GM12878 (cell line): ENCODE measurements at regions not wholly inside any gene's neighbourhood (a gene's known extent, or its start where the extent isn't known, plus 50 kb on each side); places are given as distances from the start of the nearest gene placed in this dataset.

Experiments used
- ATAC-seq: fragments of 200-7000 bp; cut with Tn5 transposase; 3 replicates; pipeline ENCODE4 v1.9.1; 2020; ENCODE audit warnings: mild to moderate bottlenecking, moderate library complexity
- BruUV-seq: library from RNA; stranded (reverse); fragments of 400-500 nt; replicated peaks from 2 replicates; lab custom pipeline; 2021; lab: Mats Ljungman, UMichigan
- CTCF ChIA-PET: fragments of 300-600 bp; sonication (Branson Sonifier 250); formaldehyde crosslinking; extraction: SDS; loops from one replicate; lab custom pipeline; 2021; ENCODE audit warnings: inconsistent platforms; lab: Yijun Ruan, JAX
- POLR2A ChIA-PET: fragments of 350-600 bp; formaldehyde crosslinking; extraction: SDS; loops from one replicate; lab custom pipeline; 2021; ENCODE audit warnings: inconsistent platforms; lab: Charles Lee
- RAD21 ChIA-PET: fragments of 300-600 bp; sonication (Branson Sonifier 250); formaldehyde crosslinking; loops from one replicate; lab custom pipeline; 2023; ENCODE audit warnings: antibody characterized with exemption; ENCODE audit not compliant: unreplicated experiment; lab: Charles Lee
- SMC1A ChIA-PET: fragments of 300-600 bp; sonication (Branson Sonifier 250); formaldehyde crosslinking; loops from one replicate; lab custom pipeline; 2023; ENCODE audit not compliant: unreplicated experiment, uncharacterized antibody; lab: Charles Lee
- DNase-seq: peaks from one replicate; pipeline ENCODE4 v3.0.0-alpha.2; 2011; ENCODE audit warnings: low read depth, low spot score
- FAIRE-seq: peaks from 3 replicates; lab custom pipeline; 2011; peaks lifted over from hg19 to GRCh38; lab: Jason Lieb, UNC
- H2AFZ ChIP-seq: 2 replicates; pipeline ENCODE4 v1.6.0; 2011; ENCODE audit warnings: low read depth, low read length, control low read depth; ENCODE audit not compliant: control insufficient read depth
- H3K27ac ChIP-seq: 2 replicates; pipeline ENCODE4 v1.5.1; 2011; ENCODE audit warnings: control low read depth; ENCODE audit not compliant: control insufficient read depth, insufficient read depth
- H3K27me3 ChIP-seq, 2 experiments: replicated peaks in 1 of 2; 2 replicates each; pipeline versions ENCODE4 v1.6.0 to v1.6.1; 2011; ENCODE audit warnings: low read length in 1 of 2; ENCODE audit not compliant: control insufficient read depth in 2 of 2, insufficient read depth in 2 of 2
- H3K36me3 ChIP-seq, 2 experiments: 2 replicates each; pipeline ENCODE4 v1.5.1; 2011; ENCODE audit warnings: low read length in 1 of 2; ENCODE audit not compliant: control insufficient read depth in 2 of 2, insufficient read depth in 2 of 2
- H3K4me1 ChIP-seq: 2 replicates; pipeline ENCODE4 v1.6.1; 2011; ENCODE audit warnings: mild to moderate bottlenecking, low read length, moderate library complexity, mixed read lengths; ENCODE audit not compliant: control insufficient read depth, insufficient read depth
- H3K4me2 ChIP-seq: 2 replicates; pipeline ENCODE4 v1.6.0; 2011; ENCODE audit warnings: control low read depth; ENCODE audit not compliant: control insufficient read depth, insufficient read depth
- H3K4me3 ChIP-seq: fragments of 200-600 bp; sonication (generic); 2 replicates; pipeline ENCODE4 v1.5.1; 2016
- H3K79me2 ChIP-seq: 2 replicates; pipeline ENCODE4 v1.6.0; 2011; ENCODE audit warnings: low read length; ENCODE audit not compliant: control insufficient read depth, insufficient read depth
- H3K9ac ChIP-seq: 2 replicates; pipeline ENCODE4 v1.8.0; 2011; ENCODE audit warnings: low read length, control low read depth, mixed read lengths; ENCODE audit not compliant: control insufficient read depth, insufficient read depth
- H3K9me3 ChIP-seq: replicated peaks from 3 replicates; pipeline ENCODE4 v1.5.1; 2011; ENCODE audit warnings: mild to moderate bottlenecking, low read length; ENCODE audit not compliant: control insufficient read depth, insufficient read depth
- H4K20me1 ChIP-seq: 2 replicates; pipeline ENCODE4 v1.6.0; 2011; ENCODE audit not compliant: control insufficient read depth, insufficient read depth
- BCL11A ChIP-seq: IDR thresholded peaks from 2 replicates; pipeline ENCODE4 v1.6.1; 2011; ENCODE audit warnings: low read depth, low read length
- BRCA1 ChIP-seq: IDR thresholded peaks from 2 replicates; pipeline ENCODE4 v1.6.1; 2011; ENCODE audit warnings: low read depth, low read length, improper control_type of control experiment
- CHD4 ChIP-seq: fragments of 200-600 bp; sonication (generic); IDR thresholded peaks from 2 replicates; pipeline ENCODE4 v1.6.1; 2016; ENCODE audit warnings: mild to moderate bottlenecking
- CREM ChIP-seq: IDR thresholded peaks from 2 replicates; pipeline ENCODE4 v1.6.1; 2014; ENCODE audit warnings: antibody characterized with exemption, low read depth
- CTCF ChIP-seq, 3 experiments: IDR thresholded peaks in 2 of 3; conservative IDR thresholded peaks in 1 of 3; 2 replicates each; pipeline ENCODE4 v1.5.1; 2011; ENCODE audit warnings: low read depth in 3 of 3, low read length in 3 of 3, mild to moderate bottlenecking in 3 of 3, control low read depth in 2 of 3, moderate library complexity in 2 of 3, inconsistent platforms in 1 of 3, mixed read lengths in 1 of 3; ENCODE audit not compliant: control insufficient read depth in 2 of 3, insufficient read depth in 1 of 3; ENCODE audit errors: extremely low read depth in 1 of 3
- E2F8 ChIP-seq: fragments of 450-650 bp; IDR thresholded peaks from 2 replicates; pipeline ENCODE4 v1.6.1; 2018; ENCODE audit warnings: mild to moderate bottlenecking, low read depth, moderate library complexity; ENCODE audit not compliant: partially characterized antibody
- ETV6 ChIP-seq, 2 experiments: fragments of 450-650 bp in 1 of 2; IDR thresholded peaks in 1 of 2; conservative IDR thresholded peaks in 1 of 2; 2 replicates each; pipeline ENCODE4 v1.6.1; 2014; ENCODE audit warnings: antibody characterized with exemption in 1 of 2, borderline replicate concordance in 1 of 2, low read depth in 1 of 2, mild to moderate bottlenecking in 1 of 2, moderate library complexity in 1 of 2
- IKZF2 ChIP-seq, 2 experiments: fragments of 450-650 bp; IDR thresholded peaks; 2 replicates each; pipeline ENCODE4 v1.6.1; 2017; ENCODE audit warnings: mild to moderate bottlenecking in 2 of 2, moderate library complexity in 2 of 2
- MTA2 ChIP-seq: fragments of 450-650 bp; IDR thresholded peaks from 2 replicates; pipeline ENCODE4 v1.6.1; 2016; ENCODE audit warnings: low read depth, mild to moderate bottlenecking, moderate library complexity
- NRF1 ChIP-seq: conservative IDR thresholded peaks from 2 replicates; pipeline ENCODE4 v1.6.1; 2011; ENCODE audit warnings: mild to moderate bottlenecking, low read depth, low read length, improper control_type of control experiment
- RB1 ChIP-seq: fragments of 450-650 bp; formaldehyde crosslinking; IDR thresholded peaks from 2 replicates; pipeline ENCODE4 v1.6.1; 2017; ENCODE audit warnings: mild to moderate bottlenecking, borderline replicate concordance
- SIX5 ChIP-seq: IDR thresholded peaks from 2 replicates; pipeline ENCODE4 v1.6.1; 2011; ENCODE audit warnings: mild to moderate bottlenecking, low read depth, low read length, moderate library complexity; ENCODE audit not compliant: severe bottlenecking
- SMARCA5 ChIP-seq: fragments of 450-650 bp; IDR thresholded peaks from 2 replicates; pipeline ENCODE4 v1.6.1; 2017; ENCODE audit warnings: mild to moderate bottlenecking
- SP1 ChIP-seq: IDR thresholded peaks from one replicate; pipeline ENCODE4 v1.6.1; 2011; ENCODE audit warnings: low read depth, low read length
- SPI1 ChIP-seq: IDR thresholded peaks from 2 replicates; pipeline ENCODE4 v1.6.1; 2011; ENCODE audit warnings: low read depth, mild to moderate bottlenecking, low read length, moderate library complexity, borderline replicate concordance; ENCODE audit not compliant: insufficient read depth
- STAT1 ChIP-seq: fragments of 450-650 bp; conservative IDR thresholded peaks from 2 replicates; pipeline ENCODE4 v1.6.1; 2014; ENCODE audit warnings: antibody characterized with exemption, mild to moderate bottlenecking
- STAT3 ChIP-seq: IDR thresholded peaks from 2 replicates; pipeline ENCODE4 v1.6.1; 2011; ENCODE audit warnings: low read depth, low read length, improper control_type of control experiment
- YBX1 ChIP-seq: fragments of 450-650 bp; IDR thresholded peaks from 2 replicates; pipeline ENCODE4 v1.6.1; 2016; ENCODE audit warnings: antibody characterized with exemption
- WGBS: methylation state at CpG from one replicate; pipeline ENCODE4 v1.1.6; 2016; ENCODE audit warnings: low lambda C conversion rate; ENCODE audit not compliant: insufficient replicate concordance, insufficient coverage; ENCODE audit errors: missing lambda C conversion rate; 5-methylcytosine and 5-hydroxymethylcytosine counted together
- in situ Hi-C: fragments of 300-500 bp; cut with MboI; formaldehyde crosslinking; loops from 9 replicates; pipeline ENCODE4 v1.14.3; 2018; ENCODE audit warnings: mixed read lengths
- intact Hi-C: fragments of 100-400 bp; cut with micrococcal nuclease; formaldehyde crosslinking; loops from one replicate; pipeline ENCODE4 v1.14.2; 2022; ENCODE audit not compliant: unreplicated experiment
- TF ChIP-seq, protein P1 (sequence below): fragments of 450-650 bp; IDR thresholded peaks from 2 replicates; pipeline ENCODE4 v1.6.1; 2017; ENCODE audit warnings: mild to moderate bottlenecking

DNA sequence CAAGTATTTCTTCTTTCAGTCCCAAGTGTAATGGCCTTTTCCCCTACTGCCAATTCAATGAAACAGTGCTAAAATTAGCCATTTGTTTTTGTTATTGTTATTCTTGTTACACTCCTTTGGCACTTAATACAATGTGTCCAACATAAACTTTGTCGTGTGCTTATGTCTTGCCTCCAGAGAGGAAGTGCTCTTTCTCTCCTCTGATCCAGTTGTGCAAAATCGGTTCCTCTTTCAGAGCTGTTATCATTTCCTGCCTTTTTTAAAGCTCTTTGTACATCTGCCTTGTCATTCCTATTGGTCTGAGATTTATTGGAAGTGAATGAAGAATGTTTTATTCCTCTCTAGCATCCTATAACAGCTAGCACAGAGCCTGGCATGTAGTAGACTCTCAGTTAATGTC, 623.2 kb upstream of the ID2 start (continued):
- TF ChIP-seq, protein P1, sequence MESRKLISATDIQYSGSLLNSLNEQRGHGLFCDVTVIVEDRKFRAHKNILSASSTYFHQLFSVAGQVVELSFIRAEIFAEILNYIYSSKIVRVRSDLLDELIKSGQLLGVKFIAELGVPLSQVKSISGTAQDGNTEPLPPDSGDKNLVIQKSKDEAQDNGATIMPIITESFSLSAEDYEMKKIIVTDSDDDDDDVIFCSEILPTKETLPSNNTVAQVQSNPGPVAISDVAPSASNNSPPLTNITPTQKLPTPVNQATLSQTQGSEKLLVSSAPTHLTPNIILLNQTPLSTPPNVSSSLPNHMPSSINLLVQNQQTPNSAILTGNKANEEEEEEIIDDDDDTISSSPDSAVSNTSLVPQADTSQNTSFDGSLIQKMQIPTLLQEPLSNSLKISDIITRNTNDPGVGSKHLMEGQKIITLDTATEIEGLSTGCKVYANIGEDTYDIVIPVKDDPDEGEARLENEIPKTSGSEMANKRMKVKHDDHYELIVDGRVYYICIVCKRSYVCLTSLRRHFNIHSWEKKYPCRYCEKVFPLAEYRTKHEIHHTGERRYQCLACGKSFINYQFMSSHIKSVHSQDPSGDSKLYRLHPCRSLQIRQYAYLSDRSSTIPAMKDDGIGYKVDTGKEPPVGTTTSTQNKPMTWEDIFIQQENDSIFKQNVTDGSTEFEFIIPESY = no peak
- no peak for TF ChIP-seq BCL11A
- no peak for TF ChIP-seq CHD4
- TF ChIP-seq CREM = no peak
- TF ChIP-seq BRCA1 = no peak
- no peak for TF ChIP-seq STAT3
- no peak for TF ChIP-seq E2F8
- TF ChIP-seq NRF1 = no peak

GRCh38 chr2:8059255-8059654, 622.6 kb upstream of the ID2 start:
- ATAC-seq (no peak; the same call in 2 of the 3 replicates), FAIRE-seq (no peak), DNase-seq (no peak)
- intact Hi-C loops (no loop called here), in situ Hi-C loops (no loop called here)
- Histone ChIP-seq H3K9me3 (no peaks in the 10 kb centered on the region; the same call in 2 of the 3 replicates), H3K4me2 (no peak overlapping the region), H4K20me1 (no peaks in the 10 kb centered on the region), H3K4me3 (no peak overlapping the region), H3K27me3 (no peaks in the 10 kb centered on the region), H3K79me2 (no peaks in the 10 kb centered on the region), H3K36me3 (no peaks in the 10 kb centered on the region), H3K9ac (no peak overlapping the region), H2AFZ (no peak overlapping the region), H3K27ac (no peak overlapping the region; the same call in 1 of the 2 replicates), H3K4me1 (peaks cover 21% of the 10 kb centered on the region)
- ChIA-PET CTCF (no interaction called here), RAD21 (no interaction called here), SMC1A (interaction anchor here (0.9 to 1.6 kb wide), 12 partner anchors 9 to 621 kb away, joined by 3 to 7 read pairs (median 4); no protein-coding TSS in a partner anchor), POLR2A (interaction anchor here (0.7 kb wide), 1 partner anchor 258 kb away, joined by 3 read pairs; no protein-coding TSS in a partner anchor)
- no TSS peak for BruUV-seq
- 49% methylated on average over 3 of the region's 3 CpGs for WGBS
- TF ChIP-seq CTCF (IDR thresholded peaks at IDR 0.05 in 2 of 3, conservative IDR thresholded peaks at IDR 0.05 in 1 of 3; ENCODE audit: control insufficient read depth in 2 of 3, extremely low read depth in 1 of 3, insufficient read depth in 1 of 3, low read depth in 3 of 3, low read length in 3 of 3) = no peak
- TF ChIP-seq YBX1 = no peak
- TF ChIP-seq IKZF2 (IDR thresholded peaks at IDR 0.05) = no peak
- TF ChIP-seq SP1 = no peak
- no peak for TF ChIP-seq SMARCA5
- no peak for TF ChIP-seq SPI1
- no peak for TF ChIP-seq ETV6 (conservative IDR thresholded peaks at IDR 0.05 in 1 of 2, IDR thresholded peaks at IDR 0.05 in 1 of 2; ENCODE audit: borderline replicate concordance in 1 of 2, low read depth in 1 of 2)
- no peak for TF ChIP-seq STAT1
- no peak for TF ChIP-seq SIX5
- no peak for TF ChIP-seq MTA2
- TF ChIP-seq RB1 = no peak
